Astrocyte (in vitro differentiated cells and primary cell): ENCODE measurements at regions not wholly inside any gene's neighbourhood (a gene's known extent, or its start where the extent isn't known, plus 50 kb on each side); places are given as distances from the start of the nearest gene placed in this dataset.

ENCODE experiments used
- EZH2 ChIP-seq: IDR thresholded peaks from 2 replicates; pipeline ENCODE4 v1.6.1; 2012; ENCODE audit warnings: mild to moderate bottlenecking, low read length, inconsistent platforms; ENCODE audit not compliant: insufficient read depth
- TF ChIP-seq, protein P1 (sequence below): IDR thresholded peaks from 2 replicates; pipeline ENCODE4 v1.5.1; 2011; ENCODE audit warnings: low read depth, mild to moderate bottlenecking, inconsistent platforms, low read length, moderate library complexity; ENCODE audit not compliant: insufficient read depth

DNA sequence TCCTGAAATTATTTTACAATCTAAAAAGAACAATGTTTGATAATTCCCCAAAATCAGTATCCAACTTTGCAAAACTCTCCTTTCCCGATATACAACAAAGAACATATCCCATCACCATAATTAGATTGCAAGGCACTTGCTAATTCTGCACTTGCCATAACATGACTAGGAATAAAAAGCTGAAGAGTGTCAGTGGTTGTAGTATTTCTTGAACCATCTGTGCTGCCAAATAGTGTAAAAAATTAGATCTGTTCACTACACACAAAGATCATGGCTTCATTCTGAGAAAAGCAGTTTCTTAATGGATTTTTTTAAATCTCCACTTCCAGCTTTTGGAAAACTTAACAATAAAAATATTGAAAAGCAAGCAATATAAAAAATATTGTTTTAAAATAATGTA is 259.5 kb upstream of the FAM174A start:
- TF ChIP-seq, protein P1, sequence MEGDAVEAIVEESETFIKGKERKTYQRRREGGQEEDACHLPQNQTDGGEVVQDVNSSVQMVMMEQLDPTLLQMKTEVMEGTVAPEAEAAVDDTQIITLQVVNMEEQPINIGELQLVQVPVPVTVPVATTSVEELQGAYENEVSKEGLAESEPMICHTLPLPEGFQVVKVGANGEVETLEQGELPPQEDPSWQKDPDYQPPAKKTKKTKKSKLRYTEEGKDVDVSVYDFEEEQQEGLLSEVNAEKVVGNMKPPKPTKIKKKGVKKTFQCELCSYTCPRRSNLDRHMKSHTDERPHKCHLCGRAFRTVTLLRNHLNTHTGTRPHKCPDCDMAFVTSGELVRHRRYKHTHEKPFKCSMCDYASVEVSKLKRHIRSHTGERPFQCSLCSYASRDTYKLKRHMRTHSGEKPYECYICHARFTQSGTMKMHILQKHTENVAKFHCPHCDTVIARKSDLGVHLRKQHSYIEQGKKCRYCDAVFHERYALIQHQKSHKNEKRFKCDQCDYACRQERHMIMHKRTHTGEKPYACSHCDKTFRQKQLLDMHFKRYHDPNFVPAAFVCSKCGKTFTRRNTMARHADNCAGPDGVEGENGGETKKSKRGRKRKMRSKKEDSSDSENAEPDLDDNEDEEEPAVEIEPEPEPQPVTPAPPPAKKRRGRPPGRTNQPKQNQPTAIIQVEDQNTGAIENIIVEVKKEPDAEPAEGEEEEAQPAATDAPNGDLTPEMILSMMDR, result no peak
- no peak for TF ChIP-seq EZH2
